Gastrocnemius medialis (tissue), 4 donors: ENCODE measurements at regions not wholly inside any gene's neighbourhood (a gene's known extent, or its start where the extent isn't known, plus 50 kb on each side); places are given as distances from the start of the nearest gene placed in this dataset.
A peak's percentile ranks its signal among the peaks of the same experiment; 100 is the strongest.

Source experiments
- ATAC-seq, 2 donors: fragments of 150-250 bp; one replicate each; pipeline ENCODE4 v1.9.1; 2016
- DNase-seq, 2 donors: peaks; one replicate each; pipeline ENCODE4 v3.0.0-alpha.2; 2019
- H3K27ac ChIP-seq, 4 donors: fragments of 200-600 bp; sonication (generic); 1 replicate in 1 of 4; 2 replicates in 3 of 4; pipeline ENCODE4 v1.5.1; 2016 to 2018; ENCODE audit warnings: mild to moderate bottlenecking in 2 of 4, moderate library complexity in 1 of 4
- H3K27me3 ChIP-seq, 3 donors: fragments of 200-600 bp; sonication (generic) in 2 of 3; 1 replicate in 1 of 3; 2 replicates in 2 of 3; pipeline versions ENCODE4 v1.5.1 to v1.6.0; 2016 to 2019; ENCODE audit warnings: mild to moderate bottlenecking in 1 of 3, moderate library complexity in 1 of 3
- H3K36me3 ChIP-seq, 2 donors: fragments of 200-600 bp; sonication (generic) in 1 of 2; one replicate each; pipeline ENCODE4 v1.5.1; 2017 to 2018
- H3K4me1 ChIP-seq, 2 donors: fragments of 200-600 bp; sonication (generic) in 1 of 2; one replicate each; pipeline ENCODE4 v1.5.1; 2016 to 2017; ENCODE audit warnings: mild to moderate bottlenecking in 2 of 2
- H3K4me3 ChIP-seq, 4 donors: fragments of 200-600 bp; sonication (generic) in 3 of 4; 1 replicate in 1 of 4; 2 replicates in 3 of 4; pipeline ENCODE4 v1.5.1; 2016 to 2019; ENCODE audit warnings: mild to moderate bottlenecking in 2 of 4
- H3K9me3 ChIP-seq, 3 donors: fragments of 200-600 bp; sonication (generic) in 2 of 3; 1 replicate in 1 of 3; 2 replicates in 2 of 3; pipeline ENCODE4 v1.5.1; 2016 to 2019
- CTCF ChIP-seq, 5 experiments: fragments of 450-650 bp in 3 of 5; fragments of 200-600 bp in 2 of 5; sonication (generic) in 2 of 5; IDR thresholded peaks in 4 of 5; conservative IDR thresholded peaks in 1 of 5; 1 replicate in 4 of 5; 2 replicates in 1 of 5; pipeline ENCODE4 v1.5.1; 2016 to 2019; ENCODE audit warnings: antibody characterized with exemption in 5 of 5, mild to moderate bottlenecking in 3 of 5, moderate library complexity in 3 of 5
- POLR2A ChIP-seq, 2 donors: fragments of 450-650 bp; IDR thresholded peaks; one replicate each; pipeline ENCODE4 v1.6.1; 2017; ENCODE audit warnings: antibody characterized with exemption in 2 of 2, mild to moderate bottlenecking in 2 of 2, moderate library complexity in 2 of 2
- in situ Hi-C, 4 donors: fragments of 200-750 bp; cut with MboI; loops; one replicate each; pipeline versions ENCODE4 v1.15.0 to v1.8.0; 2017; ENCODE audit warnings: low sequenced_read_pairs in 4 of 4
- intact Hi-C: fragments of 100-400 bp; cut with DNase I; formaldehyde crosslinking; loops from one replicate; pipeline ENCODE4 v1.15.1; 2023; ENCODE audit warnings: low total_unique reads

GRCh38 chr21:27572696-27573095, 605.8 kb upstream of the ADAMTS5 start:
- DNase-seq (no peak), ATAC-seq (no peak)
- H3K27me3 ChIP-seq, result no peaks in the 10 kb centered on the region
- in situ Hi-C loops (loop anchor here in 1 of 4 donors (25.0 kb wide), 1 partner anchor 710 kb away; no protein-coding TSS in a partner anchor), intact Hi-C loops (no loop called here)
- H3K4me1 ChIP-seq, result peaks cover 14 to 20% of the 10 kb centered on the region in 2 donors
- no peaks in the 10 kb centered on the region for H3K9me3 ChIP-seq
- H3K4me3 ChIP-seq, result no peak overlapping the region
- no peak overlapping the region for H3K27ac ChIP-seq
- no peaks in the 10 kb centered on the region for H3K36me3 ChIP-seq
- no peak for TF ChIP-seq CTCF (IDR thresholded peaks at IDR 0.05 in 4 of 5, conservative IDR thresholded peaks at IDR 0.05 in 1 of 5)
- TF ChIP-seq POLR2A (IDR thresholded peaks at IDR 0.05), result no peak

- Histone ChIP-seq H3K9me3 (no peaks in the 10 kb centered on the region), H3K4me1 (peaks cover 20 to 23% of the 10 kb centered on the region in 2 donors), H3K36me3 (no peaks in the 10 kb centered on the region), H3K27me3 (no peaks in the 10 kb centered on the region), H3K4me3 (no peak overlapping the region), H3K27ac (no peak overlapping the region)
- in situ Hi-C loops (loop anchor here in 1 of 4 donors (25.0 kb wide), 1 partner anchor 709 kb away; no protein-coding TSS in a partner anchor), intact Hi-C loops (no loop called here)
- DNase-seq, result no peak
- no peak for TF ChIP-seq CTCF (IDR thresholded peaks at IDR 0.05 in 4 of 5, conservative IDR thresholded peaks at IDR 0.05 in 1 of 5)
- TF ChIP-seq POLR2A (IDR thresholded peaks at IDR 0.05), result no peak
- ATAC-seq, result peak in 1 of 2 donors; percentile 56
Measured at GRCh38 chr21:27571706-27572105, 604.8 kb upstream of the ADAMTS5 start.

GRCh38 chr21:27570306-27570868, 603.5 kb upstream of the ADAMTS5 start:
- Histone ChIP-seq H3K4me3 (no peak overlapping the region), H3K9me3 (no peaks in the 10 kb centered on the region), H3K36me3 (no peaks in the 10 kb centered on the region), H3K4me1 (peaks cover 20 to 29% of the 10 kb centered on the region in 2 donors), H3K27ac (peak overlapping the region; percentile 4 to 51 (median 36)), H3K27me3 (no peaks in the 10 kb centered on the region)
- ATAC-seq (peak; percentile 70 to 73), DNase-seq (peak; percentile 31 to 66)
- in situ Hi-C loops, result loop anchor here in 1 of 4 donors (25.0 kb wide), 1 partner anchor 708 kb away; no protein-coding TSS in a partner anchor
- TF ChIP-seq POLR2A (IDR thresholded peaks at IDR 0.05) (no peak), CTCF (IDR thresholded peaks at IDR 0.05 in 4 of 5, conservative IDR thresholded peaks at IDR 0.05 in 1 of 5) (no peak)
- intact Hi-C loops, result no loop called here

- H3K36me3 ChIP-seq, result no peaks in the 10 kb centered on the region
- peak overlapping the region; percentile 4 to 51 (median 41) for H3K27ac ChIP-seq
- no peak overlapping the region for H3K4me3 ChIP-seq
- ATAC-seq (no peak), DNase-seq (no peak)
- no peak for TF ChIP-seq CTCF (IDR thresholded peaks at IDR 0.05 in 4 of 5, conservative IDR thresholded peaks at IDR 0.05 in 1 of 5)
- TF ChIP-seq POLR2A (IDR thresholded peaks at IDR 0.05), result no peak
- in situ Hi-C loops (loop anchor here in 2 of 4 donors (10.0 to 25.0 kb wide), 2 partner anchors 135 to 708 kb away; no protein-coding TSS in a partner anchor), intact Hi-C loops (loop anchor here (5.0 to 10.0 kb wide), 2 partner anchors 127 to 795 kb away; no protein-coding TSS in a partner anchor)
- H3K27me3 ChIP-seq, result no peaks in the 10 kb centered on the region
- H3K4me1 ChIP-seq, result peaks cover 20 to 29% of the 10 kb centered on the region in 2 donors
- no peaks in the 10 kb centered on the region for H3K9me3 ChIP-seq
Measured at GRCh38 chr21:27569831-27570230, 602.9 kb upstream of the ADAMTS5 start.
